Endodermal cell (in vitro differentiated cells): ENCODE measurements at regions not wholly inside any gene's neighbourhood (a gene's known extent, or its start where the extent isn't known, plus 50 kb on each side); places are given as distances from the start of the nearest gene placed in this dataset.

ENCODE experiments used
- DNase-seq: peaks from one replicate; pipeline ENCODE4 v3.0.0-alpha.2; 2017
- H3K27ac ChIP-seq: 2 replicates; pipeline ENCODE4 v1.5.1; 2013; ENCODE audit warnings: mild to moderate bottlenecking, low read depth, low read length, moderate library complexity
- H3K27me3 ChIP-seq: 2 replicates; pipeline ENCODE4 v1.6.1; 2013; ENCODE audit warnings: mild to moderate bottlenecking, low read length, moderate library complexity; ENCODE audit not compliant: insufficient read depth, control insufficient read depth, poor library complexity, severe bottlenecking
- H3K36me3 ChIP-seq: 2 replicates; pipeline ENCODE4 v1.7.0; 2013; ENCODE audit warnings: mild to moderate bottlenecking, low read length, moderate library complexity; ENCODE audit not compliant: control insufficient read depth, insufficient read depth
- H3K4me1 ChIP-seq: one replicate; pipeline ENCODE4 v1.7.0; 2013; ENCODE audit warnings: low read length; ENCODE audit not compliant: control insufficient read depth, insufficient read depth
- H3K4me3 ChIP-seq: 2 replicates; pipeline ENCODE4 v1.5.1; 2013; ENCODE audit warnings: mild to moderate bottlenecking, low read length, moderate library complexity
- H3K9ac ChIP-seq: 2 replicates; pipeline ENCODE4 v1.6.1; 2013; ENCODE audit warnings: mild to moderate bottlenecking, low read length, moderate library complexity; ENCODE audit not compliant: poor library complexity, severe bottlenecking; ENCODE audit errors: extremely low read depth
- H3K9me3 ChIP-seq: 2 replicates; pipeline ENCODE4 v1.6.1; 2013; ENCODE audit warnings: mild to moderate bottlenecking, low read length, moderate library complexity; ENCODE audit not compliant: control insufficient read depth
- H3K27ac Mint-ChIP-seq: 2 replicates; pipeline ENCODE4 v1.8.0; 2020; ENCODE audit warnings: mixed read lengths
- H3K27me3 Mint-ChIP-seq: 2 replicates; pipeline ENCODE4 v1.8.0; 2021; ENCODE audit warnings: mild to moderate bottlenecking, mixed read lengths; ENCODE audit not compliant: insufficient read depth
- H3K36me3 Mint-ChIP-seq: 2 replicates; pipeline ENCODE4 v1.8.0; 2020; ENCODE audit warnings: low read depth, mixed read lengths
- H3K4me1 Mint-ChIP-seq: 2 replicates; pipeline ENCODE4 v1.8.0; 2020; ENCODE audit warnings: mixed read lengths
- H3K4me3 Mint-ChIP-seq: 2 replicates; pipeline ENCODE4 v1.8.0; 2020; ENCODE audit warnings: mild to moderate bottlenecking, moderate library complexity, mixed read lengths
- H3K9me3 Mint-ChIP-seq: 2 replicates; pipeline ENCODE4 v1.8.0; 2020; ENCODE audit warnings: mild to moderate bottlenecking, mixed read lengths
- WGBS, 2 experiments: methylation state at CpG; one replicate each; pipeline versions ENCODE4 v1.1.5 to v1.1.7; 2013; ENCODE audit warnings: missing lambda C conversion rate in 2 of 2, mixed read lengths in 1 of 2; ENCODE audit not compliant: insufficient coverage in 1 of 2, insufficient read length in 1 of 2; 5-methylcytosine and 5-hydroxymethylcytosine counted together
- TF ChIP-seq, protein P1 (sequence below): fragments of 200-600 bp; sonication (generic); conservative IDR thresholded peaks from 2 replicates; pipeline ENCODE4 v1.5.0; 2021; ENCODE audit warnings: antibody characterized with exemption, mild to moderate bottlenecking

- Mint-ChIP-seq H3K4me3 (no peak overlapping the region), H3K9me3 (peaks cover 5% of the 10 kb centered on the region), H3K4me1 (peaks cover 3% of the 10 kb centered on the region), H3K36me3 (peaks cover 23% of the 10 kb centered on the region), H3K27me3 (no peaks in the 10 kb centered on the region), H3K27ac (no peak overlapping the region)
- 94 to 96% methylated on average over 3 of the region's 3 CpGs for WGBS, 2 experiments
- TF ChIP-seq, protein P1, sequence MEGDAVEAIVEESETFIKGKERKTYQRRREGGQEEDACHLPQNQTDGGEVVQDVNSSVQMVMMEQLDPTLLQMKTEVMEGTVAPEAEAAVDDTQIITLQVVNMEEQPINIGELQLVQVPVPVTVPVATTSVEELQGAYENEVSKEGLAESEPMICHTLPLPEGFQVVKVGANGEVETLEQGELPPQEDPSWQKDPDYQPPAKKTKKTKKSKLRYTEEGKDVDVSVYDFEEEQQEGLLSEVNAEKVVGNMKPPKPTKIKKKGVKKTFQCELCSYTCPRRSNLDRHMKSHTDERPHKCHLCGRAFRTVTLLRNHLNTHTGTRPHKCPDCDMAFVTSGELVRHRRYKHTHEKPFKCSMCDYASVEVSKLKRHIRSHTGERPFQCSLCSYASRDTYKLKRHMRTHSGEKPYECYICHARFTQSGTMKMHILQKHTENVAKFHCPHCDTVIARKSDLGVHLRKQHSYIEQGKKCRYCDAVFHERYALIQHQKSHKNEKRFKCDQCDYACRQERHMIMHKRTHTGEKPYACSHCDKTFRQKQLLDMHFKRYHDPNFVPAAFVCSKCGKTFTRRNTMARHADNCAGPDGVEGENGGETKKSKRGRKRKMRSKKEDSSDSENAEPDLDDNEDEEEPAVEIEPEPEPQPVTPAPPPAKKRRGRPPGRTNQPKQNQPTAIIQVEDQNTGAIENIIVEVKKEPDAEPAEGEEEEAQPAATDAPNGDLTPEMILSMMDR = no peak
- no peaks in the 10 kb centered on the region for H3K9me3 ChIP-seq
- H3K27me3 ChIP-seq = no peaks in the 10 kb centered on the region
- H3K4me1 ChIP-seq = no peaks in the 10 kb centered on the region
- no peak overlapping the region for H3K9ac ChIP-seq
- peaks cover 10% of the 10 kb centered on the region for H3K36me3 ChIP-seq
- no peak overlapping the region for H3K4me3 ChIP-seq
- DNase-seq = no peak
- H3K27ac ChIP-seq = no peak overlapping the region
Measured at GRCh38 chr2:236444187-236444586, 125.4 kb upstream of the ACKR3 start.

DNA sequence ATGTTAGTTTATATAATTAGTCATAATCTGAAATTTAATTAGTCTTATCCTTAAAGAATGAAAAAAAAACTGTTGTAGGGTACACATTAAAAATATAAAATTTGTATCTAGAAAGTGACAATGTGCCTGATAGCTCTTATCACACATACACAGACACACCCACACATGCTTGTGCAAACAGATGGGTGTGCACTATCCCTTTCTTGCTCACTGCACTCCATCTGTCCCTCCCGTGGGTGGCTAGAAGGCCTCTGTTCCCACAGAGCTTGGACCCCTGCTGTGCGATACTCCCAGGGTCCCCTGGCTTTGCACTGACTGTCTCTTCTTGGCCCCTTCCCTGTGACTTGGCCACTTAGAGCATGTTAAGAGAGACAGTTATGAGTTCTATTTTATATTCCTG is 123.9 kb upstream of the ACKR3 start:
- Histone ChIP-seq H3K27ac (no peak overlapping the region), H3K9me3 (no peaks in the 10 kb centered on the region), H3K4me3 (no peak overlapping the region), H3K36me3 (peaks cover 3% of the 10 kb centered on the region), H3K9ac (no peak overlapping the region), H3K27me3 (no peaks in the 10 kb centered on the region), H3K4me1 (no peaks in the 10 kb centered on the region)
- Mint-ChIP-seq H3K4me3 (no peak overlapping the region), H3K27me3 (no peaks in the 10 kb centered on the region), H3K4me1 (peaks cover 3% of the 10 kb centered on the region), H3K36me3 (peaks cover 14% of the 10 kb centered on the region), H3K9me3 (peaks cover 5% of the 10 kb centered on the region), H3K27ac (no peak overlapping the region)
- WGBS, 2 experiments = 90 to 100% methylated on average over 1 to 2 of the region's 2 CpGs
- TF ChIP-seq, protein P1 = no peak
- no peak for DNase-seq

- Mint-ChIP-seq H3K36me3 (peaks cover 12% of the 10 kb centered on the region), H3K4me3 (no peak overlapping the region), H3K27ac (no peak overlapping the region), H3K4me1 (peaks cover 3% of the 10 kb centered on the region), H3K27me3 (no peaks in the 10 kb centered on the region), H3K9me3 (peaks cover 5% of the 10 kb centered on the region)
- no peak for DNase-seq
- Histone ChIP-seq H3K9ac (no peak overlapping the region), H3K27me3 (no peaks in the 10 kb centered on the region), H3K36me3 (peaks cover 3% of the 10 kb centered on the region), H3K4me1 (no peaks in the 10 kb centered on the region), H3K27ac (no peak overlapping the region), H3K9me3 (no peaks in the 10 kb centered on the region), H3K4me3 (no peak overlapping the region)
- WGBS, 2 experiments = 96 to 97% methylated on average over 7 to 9 of the region's 9 CpGs
- TF ChIP-seq, protein P1 = no peak
Measured at GRCh38 chr2:236446521-236446920, 123.1 kb upstream of the ACKR3 start.
